ENCODE measurements at regions not wholly inside any gene's neighbourhood (a gene's known extent, or its start where the extent isn't known, plus 50 kb on each side); places are given as distances from the start of the nearest gene placed in this dataset.
"Not testable (repeated sequence)": the region's sequence is repeated elsewhere in the genome, so short reads cannot be mapped to it uniquely, and the experiment has no call there.

DNA sequence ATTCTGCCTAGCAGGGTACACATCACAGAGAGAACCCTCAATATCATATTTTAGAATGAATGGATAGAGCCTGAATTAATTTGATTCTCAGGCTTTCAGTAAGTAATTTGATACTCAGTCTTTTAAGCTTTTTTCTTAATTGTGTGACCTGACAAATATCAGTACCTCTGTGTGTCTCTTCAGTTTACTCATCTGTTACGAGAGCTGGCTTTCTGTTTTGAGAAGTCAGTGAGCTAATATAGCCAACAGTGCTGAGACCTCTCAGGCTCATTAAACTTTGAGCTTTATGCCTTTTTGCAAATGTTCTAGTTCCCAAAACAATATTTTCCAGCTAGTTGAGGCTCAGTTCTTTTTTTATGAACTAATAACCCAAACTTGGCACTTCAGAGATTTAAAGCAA is 91.8 kb downstream of the KLRB1 start:
- H4K91ac ChIP-seq (replicated peaks; ENCODE audit: insufficient read length, low read length); H3K4me3 ChIP-seq (ENCODE audit: extremely low read depth in 1 of 4, insufficient read depth in 2 of 4, low read depth in 3 of 4, low read length in 4 of 4); H2AK5ac ChIP-seq (ENCODE audit: low read depth, low read length); H4K5ac ChIP-seq (ENCODE audit: insufficient read length, low read depth, low read length); H3K36me3 ChIP-seq (ENCODE audit: control insufficient read depth in 2 of 4, insufficient read depth in 4 of 4, low read length in 3 of 4); H3K18ac ChIP-seq (ENCODE audit: extremely low read depth, low read length); H3K9me3 ChIP-seq (ENCODE audit: insufficient read depth in 2 of 2, low read depth in 1 of 2, low read length in 1 of 2); H4K8ac ChIP-seq (ENCODE audit: extremely low read depth, insufficient read depth, low read length); POLR2A ChIA-PET (ENCODE audit: partially characterized antibody); H2AFZ ChIP-seq (ENCODE audit: low read length); H2BK5ac ChIP-seq (ENCODE audit: low read depth, low read length); H3K4me1 ChIP-seq (replicated peaks in 1 of 4; ENCODE audit: control insufficient read depth in 3 of 4, insufficient read depth in 4 of 4, low read length in 3 of 4); H2BK15ac ChIP-seq (ENCODE audit: low read length); H2BK120ac ChIP-seq (replicated peaks; ENCODE audit: low read depth, low read length); H3K27me3 ChIP-seq (replicated peaks in 1 of 4; ENCODE audit: control insufficient read depth in 3 of 4, extremely low read depth in 1 of 4, insufficient read depth in 3 of 4, low read length in 3 of 4); H3K27ac ChIP-seq (ENCODE audit: low read depth, low read length); H3K79me2 ChIP-seq (ENCODE audit: control insufficient read depth in 1 of 2, insufficient read depth in 2 of 2, low read length in 2 of 2); H4K20me1 ChIP-seq (replicated peaks in 1 of 2; ENCODE audit: control insufficient read depth in 1 of 2, insufficient read depth in 2 of 2, low read length in 2 of 2); H3K23me2 ChIP-seq (ENCODE audit: low read depth, low read length); H3K56ac ChIP-seq (replicated peaks; ENCODE audit: insufficient read length, low read depth, low read length); H2BK20ac ChIP-seq (ENCODE audit: low read length); DNase-seq (ENCODE audit: low read depth in 1 of 2, low spot score in 2 of 2); H3K14ac ChIP-seq (ENCODE audit: insufficient read length); H2BK12ac ChIP-seq (ENCODE audit: low read depth, low read length); CTCF ChIA-PET (ENCODE audit: partially characterized antibody); FAIRE-seq; H3K79me1 ChIP-seq (ENCODE audit: low read depth, low read length); H3K4ac ChIP-seq (replicated peaks; ENCODE audit: insufficient read length, low read depth, low read length); H3K9ac ChIP-seq (replicated peaks in 1 of 4; ENCODE audit: extremely low read depth in 1 of 4, low read depth in 3 of 4, low read length in 3 of 4); H3K23ac ChIP-seq (ENCODE audit: insufficient read length); H3K4me2 ChIP-seq (ENCODE audit: insufficient read depth in 1 of 2, low read depth in 2 of 2, low read length in 2 of 2): not testable (repeated sequence)
- WGBS, 2 experiments (ENCODE audit: extremely low coverage in 1 of 2, insufficient coverage in 1 of 2, insufficient read length in 1 of 2, insufficient replicate concordance in 2 of 2, low coverage in 1 of 2, low lambda C conversion rate in 2 of 2, missing lambda C conversion rate in 1 of 2) = no CpG with 5 or more reads among the region's 1 CpG

- H3K14ac ChIP-seq (ENCODE audit: insufficient read length); H3K27ac ChIP-seq (ENCODE audit: low read depth, low read length); H2AK5ac ChIP-seq (ENCODE audit: low read depth, low read length); DNase-seq (ENCODE audit: low read depth in 1 of 2, low spot score in 2 of 2); H2BK12ac ChIP-seq (ENCODE audit: low read depth, low read length); H2BK120ac ChIP-seq (replicated peaks; ENCODE audit: low read depth, low read length); H3K9me3 ChIP-seq (ENCODE audit: insufficient read depth in 2 of 2, low read depth in 1 of 2, low read length in 1 of 2); H4K20me1 ChIP-seq (replicated peaks in 1 of 2; ENCODE audit: control insufficient read depth in 1 of 2, insufficient read depth in 2 of 2, low read length in 2 of 2); H3K4me1 ChIP-seq (replicated peaks in 1 of 4; ENCODE audit: control insufficient read depth in 3 of 4, insufficient read depth in 4 of 4, low read length in 3 of 4); FAIRE-seq; H3K9ac ChIP-seq (replicated peaks in 1 of 4; ENCODE audit: extremely low read depth in 1 of 4, low read depth in 3 of 4, low read length in 3 of 4); H3K79me1 ChIP-seq (ENCODE audit: low read depth, low read length); H2BK5ac ChIP-seq (ENCODE audit: low read depth, low read length); H3K4me3 ChIP-seq (ENCODE audit: extremely low read depth in 1 of 4, insufficient read depth in 2 of 4, low read depth in 3 of 4, low read length in 4 of 4); H2AFZ ChIP-seq (ENCODE audit: low read length); H3K56ac ChIP-seq (replicated peaks; ENCODE audit: insufficient read length, low read depth, low read length); CTCF ChIA-PET (ENCODE audit: partially characterized antibody); POLR2A ChIA-PET (ENCODE audit: partially characterized antibody); H3K79me2 ChIP-seq (ENCODE audit: control insufficient read depth in 1 of 2, insufficient read depth in 2 of 2, low read length in 2 of 2); H3K23ac ChIP-seq (ENCODE audit: insufficient read length); H2BK15ac ChIP-seq (ENCODE audit: low read length); H4K91ac ChIP-seq (replicated peaks; ENCODE audit: insufficient read length, low read length); H3K36me3 ChIP-seq (ENCODE audit: control insufficient read depth in 2 of 4, insufficient read depth in 4 of 4, low read length in 3 of 4); H3K27me3 ChIP-seq (replicated peaks in 1 of 4; ENCODE audit: control insufficient read depth in 3 of 4, extremely low read depth in 1 of 4, insufficient read depth in 3 of 4, low read length in 3 of 4); H4K5ac ChIP-seq (ENCODE audit: insufficient read length, low read depth, low read length); H3K18ac ChIP-seq (ENCODE audit: extremely low read depth, low read length); H2BK20ac ChIP-seq (ENCODE audit: low read length); H3K4ac ChIP-seq (replicated peaks; ENCODE audit: insufficient read length, low read depth, low read length); H3K4me2 ChIP-seq (ENCODE audit: insufficient read depth in 1 of 2, low read depth in 2 of 2, low read length in 2 of 2); H3K23me2 ChIP-seq (ENCODE audit: low read depth, low read length); H4K8ac ChIP-seq (ENCODE audit: extremely low read depth, insufficient read depth, low read length): not testable (repeated sequence)
- WGBS, 2 experiments (ENCODE audit: extremely low coverage in 1 of 2, insufficient coverage in 1 of 2, insufficient read length in 1 of 2, insufficient replicate concordance in 2 of 2, low coverage in 1 of 2, low lambda C conversion rate in 2 of 2, missing lambda C conversion rate in 1 of 2) = no CpG with 5 or more reads among the region's 5 CpGs
Measured at GRCh38 chr12:9512695-9513094, 95.0 kb downstream of the KLRB1 start.
